ENCODE measurements at regions not wholly inside any gene's neighbourhood (a gene's known extent, or its start where the extent isn't known, plus 50 kb on each side); places are given as distances from the start of the nearest gene placed in this dataset.

GRCh38 chr13:54424344-54424743, 1395.7 kb downstream of the OLFM4 start:
- Histone ChIP-seq H4K8ac (ENCODE audit: extremely low read depth, insufficient read depth, low read length) (no peak overlapping the region), H3K14ac (ENCODE audit: insufficient read length) (no peak overlapping the region), H3K9me3 (ENCODE audit: insufficient read depth in 2 of 2, low read depth in 1 of 2, low read length in 1 of 2) (no peaks in the 10 kb centered on the region), H2AK5ac (ENCODE audit: low read depth, low read length) (no peak overlapping the region), H3K36me3 (ENCODE audit: control insufficient read depth in 2 of 4, insufficient read depth in 4 of 4, low read length in 3 of 4) (no peaks in the 10 kb centered on the region), H3K18ac (ENCODE audit: extremely low read depth, low read length) (no peak overlapping the region), H2BK120ac (replicated peaks; ENCODE audit: low read depth, low read length) (no peak overlapping the region), H3K79me1 (ENCODE audit: low read depth, low read length) (no peaks in the 10 kb centered on the region), H3K4me3 (ENCODE audit: extremely low read depth in 1 of 4, insufficient read depth in 2 of 4, low read depth in 3 of 4, low read length in 4 of 4) (no peak overlapping the region), H3K56ac (replicated peaks; ENCODE audit: insufficient read length, low read depth, low read length) (no peak overlapping the region), H3K79me2 (ENCODE audit: control insufficient read depth in 1 of 2, insufficient read depth in 2 of 2, low read length in 2 of 2) (no peaks in the 10 kb centered on the region), H2BK12ac (ENCODE audit: low read depth, low read length) (no peak overlapping the region), H2AFZ (ENCODE audit: low read length) (no peak overlapping the region), H4K5ac (ENCODE audit: insufficient read length, low read depth, low read length) (no peak overlapping the region), H3K23me2 (ENCODE audit: low read depth, low read length) (no peaks in the 10 kb centered on the region), H4K91ac (replicated peaks; ENCODE audit: insufficient read length, low read length) (no peak overlapping the region), H3K27me3 (replicated peaks in 1 of 4; ENCODE audit: control insufficient read depth in 3 of 4, extremely low read depth in 1 of 4, insufficient read depth in 3 of 4, low read length in 3 of 4) (peaks cover 0 to 1% (median 0%) of the 10 kb centered on the region in 4 experiments; a peak in 1 of 7 replicates), H3K27ac (ENCODE audit: low read depth, low read length) (no peak overlapping the region), H2BK20ac (ENCODE audit: low read length) (no peak overlapping the region), H2BK15ac (ENCODE audit: low read length) (no peak overlapping the region), H3K4me2 (ENCODE audit: insufficient read depth in 1 of 2, low read depth in 2 of 2, low read length in 2 of 2) (no peak overlapping the region), H3K4me1 (replicated peaks in 1 of 4; ENCODE audit: control insufficient read depth in 3 of 4, insufficient read depth in 4 of 4, low read length in 3 of 4) (peaks cover 0 to 3% (median 0%) of the 10 kb centered on the region in 4 experiments; a peak in 1 of 7 replicates), H3K23ac (ENCODE audit: insufficient read length) (no peak overlapping the region), H4K20me1 (replicated peaks in 1 of 2; ENCODE audit: control insufficient read depth in 1 of 2, insufficient read depth in 2 of 2, low read length in 2 of 2) (no peaks in the 10 kb centered on the region), H3K4ac (replicated peaks; ENCODE audit: insufficient read length, low read depth, low read length) (no peak overlapping the region), H3K9ac (replicated peaks in 1 of 4; ENCODE audit: extremely low read depth in 1 of 4, low read depth in 3 of 4, low read length in 3 of 4) (no peak overlapping the region), H2BK5ac (ENCODE audit: low read depth, low read length) (no peak overlapping the region)
- no peak for DNase-seq (ENCODE audit: low read depth in 1 of 2, low spot score in 2 of 2)
- no peak for FAIRE-seq
- ChIA-PET POLR2A (ENCODE audit: partially characterized antibody) (no interaction called here), CTCF (ENCODE audit: partially characterized antibody) (interaction anchor here (0.6 to 1.2 kb wide), 2 partner anchors 110 to 332 kb away, joined by 3 read pairs; no protein-coding TSS in a partner anchor)
- 82% methylated on average over 2 of the region's 2 CpGs; no CpG with 5 or more reads in 1 of the 2 experiments for WGBS, 2 experiments (ENCODE audit: extremely low coverage in 1 of 2, insufficient coverage in 1 of 2, insufficient read length in 1 of 2, insufficient replicate concordance in 2 of 2, low coverage in 1 of 2, low lambda C conversion rate in 2 of 2, missing lambda C conversion rate in 1 of 2)
- no peak for TF ChIP-seq SIN3A (conservative IDR thresholded peaks at IDR 0.05 in 1 of 2, IDR thresholded peaks at IDR 0.05 in 1 of 2; ENCODE audit: low read depth in 1 of 2, low read length in 2 of 2)
- no peak for TF ChIP-seq YY1 (IDR thresholded peaks at IDR 0.05; ENCODE audit: low read depth, low read length)
- TF ChIP-seq TEAD4 (IDR thresholded peaks at IDR 0.05; ENCODE audit: low read depth, low read length), result no peak
- no peak for TF ChIP-seq GTF2F1 (IDR thresholded peaks at IDR 0.05; ENCODE audit: borderline replicate concordance, low read depth, low read length)
- no peak for TF ChIP-seq RFX5 (IDR thresholded peaks at IDR 0.05; ENCODE audit: borderline replicate concordance, low read depth, low read length)
- TF ChIP-seq EGR1 (IDR thresholded peaks at IDR 0.05; ENCODE audit: borderline replicate concordance, low read depth, low read length), result no peak
- TF ChIP-seq HDAC6 (IDR thresholded peaks at IDR 0.05; ENCODE audit: low read depth, low read length), result no peak
- no peak for TF ChIP-seq MAX (IDR thresholded peaks at IDR 0.05)
- no peak for TF ChIP-seq ASH2L (IDR thresholded peaks at IDR 0.05; ENCODE audit: low read length)
- no peak for TF ChIP-seq TBP (IDR thresholded peaks at IDR 0.05; ENCODE audit: low read depth, low read length)
- TF ChIP-seq ATF3 (IDR thresholded peaks at IDR 0.05; ENCODE audit: insufficient read depth, low read depth, low read length), result no peak
- no peak for TF ChIP-seq SAP30 (IDR thresholded peaks at IDR 0.05; ENCODE audit: insufficient read depth, insufficient replicate concordance, low read length)

Measured in H1 (cell line).